Endodermal cell (in vitro differentiated cells): ENCODE measurements at regions not wholly inside any gene's neighbourhood (a gene's known extent, or its start where the extent isn't known, plus 50 kb on each side); places are given as distances from the start of the nearest gene placed in this dataset.
A peak's percentile ranks its signal among the peaks of the same experiment; 100 is the strongest.

Experiments
- DNase-seq: peaks from one replicate; pipeline ENCODE4 v3.0.0-alpha.2; 2017
- H3K27ac ChIP-seq: 2 replicates; pipeline ENCODE4 v1.5.1; 2013; ENCODE audit warnings: mild to moderate bottlenecking, low read depth, low read length, moderate library complexity
- H3K27me3 ChIP-seq: 2 replicates; pipeline ENCODE4 v1.6.1; 2013; ENCODE audit warnings: mild to moderate bottlenecking, low read length, moderate library complexity; ENCODE audit not compliant: insufficient read depth, control insufficient read depth, poor library complexity, severe bottlenecking
- H3K36me3 ChIP-seq: 2 replicates; pipeline ENCODE4 v1.7.0; 2013; ENCODE audit warnings: mild to moderate bottlenecking, low read length, moderate library complexity; ENCODE audit not compliant: control insufficient read depth, insufficient read depth
- H3K4me1 ChIP-seq: one replicate; pipeline ENCODE4 v1.7.0; 2013; ENCODE audit warnings: low read length; ENCODE audit not compliant: control insufficient read depth, insufficient read depth
- H3K4me3 ChIP-seq: 2 replicates; pipeline ENCODE4 v1.5.1; 2013; ENCODE audit warnings: mild to moderate bottlenecking, low read length, moderate library complexity
- H3K9ac ChIP-seq: 2 replicates; pipeline ENCODE4 v1.6.1; 2013; ENCODE audit warnings: mild to moderate bottlenecking, low read length, moderate library complexity; ENCODE audit not compliant: poor library complexity, severe bottlenecking; ENCODE audit errors: extremely low read depth
- H3K9me3 ChIP-seq: 2 replicates; pipeline ENCODE4 v1.6.1; 2013; ENCODE audit warnings: mild to moderate bottlenecking, low read length, moderate library complexity; ENCODE audit not compliant: control insufficient read depth
- H3K27ac Mint-ChIP-seq: 2 replicates; pipeline ENCODE4 v1.8.0; 2020; ENCODE audit warnings: mixed read lengths
- H3K27me3 Mint-ChIP-seq: 2 replicates; pipeline ENCODE4 v1.8.0; 2021; ENCODE audit warnings: mild to moderate bottlenecking, mixed read lengths; ENCODE audit not compliant: insufficient read depth
- H3K36me3 Mint-ChIP-seq: 2 replicates; pipeline ENCODE4 v1.8.0; 2020; ENCODE audit warnings: low read depth, mixed read lengths
- H3K4me1 Mint-ChIP-seq: 2 replicates; pipeline ENCODE4 v1.8.0; 2020; ENCODE audit warnings: mixed read lengths
- H3K4me3 Mint-ChIP-seq: 2 replicates; pipeline ENCODE4 v1.8.0; 2020; ENCODE audit warnings: mild to moderate bottlenecking, moderate library complexity, mixed read lengths
- H3K9me3 Mint-ChIP-seq: 2 replicates; pipeline ENCODE4 v1.8.0; 2020; ENCODE audit warnings: mild to moderate bottlenecking, mixed read lengths
- whole genome bisulfite sequencing, 2 experiments: methylation state at CpG; one replicate each; pipeline versions ENCODE4 v1.1.5 to v1.1.7; 2013; ENCODE audit warnings: missing lambda C conversion rate in 2 of 2, mixed read lengths in 1 of 2; ENCODE audit not compliant: insufficient coverage in 1 of 2, insufficient read length in 1 of 2; 5-methylcytosine and 5-hydroxymethylcytosine counted together
- TF ChIP-seq, protein P1 (sequence below): fragments of 200-600 bp; sonication (generic); conservative IDR thresholded peaks from 2 replicates; pipeline ENCODE4 v1.5.0; 2021; ENCODE audit warnings: antibody characterized with exemption, mild to moderate bottlenecking

DNA sequence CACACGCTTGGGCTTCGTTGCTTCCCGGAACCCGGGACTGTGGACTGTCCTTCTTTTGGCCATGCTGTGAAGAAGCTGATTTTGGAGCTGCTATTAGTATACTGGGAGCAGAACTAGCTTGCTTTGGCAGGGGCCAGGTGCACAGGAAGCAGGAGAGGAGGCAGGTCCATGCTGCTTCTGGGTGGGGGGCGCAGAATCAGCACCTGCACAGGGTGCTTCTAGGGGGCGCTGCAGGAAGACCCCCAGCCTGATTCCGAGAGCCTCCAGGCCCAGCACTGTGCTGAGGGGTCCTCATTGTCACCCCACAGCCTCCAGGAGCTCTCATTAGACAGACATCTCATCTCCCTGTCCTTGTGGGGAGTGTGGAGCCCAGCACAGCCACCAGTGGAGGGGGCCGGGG lies 252.6 kb upstream of the IRX4 start:
- Mint-ChIP-seq H3K27ac (no peak overlapping the region), H3K9me3 (no peaks in the 10 kb centered on the region), H3K4me3 (no peak overlapping the region), H3K27me3 (peaks cover 7% of the 10 kb centered on the region), H3K4me1 (peaks cover 8% of the 10 kb centered on the region), H3K36me3 (no peaks in the 10 kb centered on the region)
- Histone ChIP-seq H3K27me3 (no peaks in the 10 kb centered on the region), H3K9ac (no peak overlapping the region), H3K4me3 (no peak overlapping the region), H3K4me1 (no peaks in the 10 kb centered on the region), H3K27ac (no peak overlapping the region), H3K36me3 (no peaks in the 10 kb centered on the region), H3K9me3 (no peaks in the 10 kb centered on the region)
- 92 to 93% methylated on average over 7 to 8 of the region's 8 CpGs for WGBS, 2 experiments
- peak; percentile 47 for DNase-seq
- TF ChIP-seq, protein P1, sequence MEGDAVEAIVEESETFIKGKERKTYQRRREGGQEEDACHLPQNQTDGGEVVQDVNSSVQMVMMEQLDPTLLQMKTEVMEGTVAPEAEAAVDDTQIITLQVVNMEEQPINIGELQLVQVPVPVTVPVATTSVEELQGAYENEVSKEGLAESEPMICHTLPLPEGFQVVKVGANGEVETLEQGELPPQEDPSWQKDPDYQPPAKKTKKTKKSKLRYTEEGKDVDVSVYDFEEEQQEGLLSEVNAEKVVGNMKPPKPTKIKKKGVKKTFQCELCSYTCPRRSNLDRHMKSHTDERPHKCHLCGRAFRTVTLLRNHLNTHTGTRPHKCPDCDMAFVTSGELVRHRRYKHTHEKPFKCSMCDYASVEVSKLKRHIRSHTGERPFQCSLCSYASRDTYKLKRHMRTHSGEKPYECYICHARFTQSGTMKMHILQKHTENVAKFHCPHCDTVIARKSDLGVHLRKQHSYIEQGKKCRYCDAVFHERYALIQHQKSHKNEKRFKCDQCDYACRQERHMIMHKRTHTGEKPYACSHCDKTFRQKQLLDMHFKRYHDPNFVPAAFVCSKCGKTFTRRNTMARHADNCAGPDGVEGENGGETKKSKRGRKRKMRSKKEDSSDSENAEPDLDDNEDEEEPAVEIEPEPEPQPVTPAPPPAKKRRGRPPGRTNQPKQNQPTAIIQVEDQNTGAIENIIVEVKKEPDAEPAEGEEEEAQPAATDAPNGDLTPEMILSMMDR, result peak; percentile 23

DNA sequence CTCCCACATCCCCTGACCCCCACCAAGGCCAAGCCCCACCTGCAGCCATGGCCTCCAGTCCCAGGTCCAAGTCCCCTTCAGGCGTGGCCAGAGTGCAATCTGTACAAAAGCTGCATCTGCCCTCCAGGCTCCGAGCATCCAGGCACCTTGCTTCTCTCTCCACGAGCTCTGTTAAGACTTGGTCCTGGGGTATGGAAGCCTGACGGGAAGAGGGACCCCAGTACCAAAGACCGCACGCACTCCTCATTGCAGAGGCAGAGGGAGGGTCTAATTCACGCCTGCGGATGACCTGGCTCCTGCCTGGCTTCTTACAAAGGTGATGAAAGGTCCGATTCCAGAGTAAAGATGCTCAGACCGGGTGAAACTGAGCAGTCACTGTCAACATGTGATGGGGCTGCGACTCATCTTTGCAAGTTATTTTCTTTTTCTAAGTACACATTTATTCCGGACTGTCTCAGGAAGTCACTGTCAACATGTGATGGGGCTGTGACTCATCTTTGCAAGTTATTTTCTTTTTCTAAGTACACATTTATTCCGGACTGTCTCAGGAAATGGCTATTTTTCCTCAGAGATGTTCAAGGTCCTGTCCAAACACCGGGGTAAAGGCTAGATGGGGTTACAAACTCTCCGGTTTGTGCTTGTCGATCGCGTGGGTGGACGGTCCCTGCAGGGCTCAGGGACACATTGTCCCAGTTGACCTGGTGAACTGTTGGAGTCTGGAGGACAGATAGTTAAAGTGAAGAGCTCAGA lies 252.0 kb upstream of the IRX4 start:
- Mint-ChIP-seq H3K36me3 (no peaks in the 10 kb centered on the region), H3K27me3 (peaks cover 7% of the 10 kb centered on the region), H3K27ac (no peak overlapping the region), H3K4me3 (no peak overlapping the region), H3K4me1 (peaks cover 8% of the 10 kb centered on the region), H3K9me3 (no peaks in the 10 kb centered on the region)
- DNase-seq, result peak; percentile 24
- Histone ChIP-seq H3K9ac (no peak overlapping the region), H3K4me3 (no peak overlapping the region), H3K4me1 (no peaks in the 10 kb centered on the region), H3K9me3 (no peaks in the 10 kb centered on the region), H3K36me3 (no peaks in the 10 kb centered on the region), H3K27ac (no peak overlapping the region), H3K27me3 (no peaks in the 10 kb centered on the region)
- TF ChIP-seq, protein P1, result no peak
- 93 to 95% methylated on average over 14 to 19 of the region's 19 CpGs for WGBS, 2 experiments

GRCh38 chr5:2133936-2134335 lies 251.2 kb upstream of the IRX4 start:
- WGBS, 2 experiments, result 91 to 92% methylated on average over 4 to 6 of the region's 6 CpGs
- H3K9ac ChIP-seq, result no peak overlapping the region
- no peaks in the 10 kb centered on the region for H3K36me3 Mint-ChIP-seq
- H3K27ac Mint-ChIP-seq, result no peak overlapping the region
- peaks cover 8% of the 10 kb centered on the region for H3K4me1 Mint-ChIP-seq
- no peak overlapping the region for H3K4me3 ChIP-seq
- DNase-seq, result no peak
- no peaks in the 10 kb centered on the region for H3K4me1 ChIP-seq
- H3K27me3 Mint-ChIP-seq, result peaks cover 7% of the 10 kb centered on the region
- H3K27me3 ChIP-seq, result no peaks in the 10 kb centered on the region
- H3K27ac ChIP-seq, result no peak overlapping the region
- no peaks in the 10 kb centered on the region for H3K36me3 ChIP-seq
- TF ChIP-seq, protein P1, result no peak
- H3K4me3 Mint-ChIP-seq, result no peak overlapping the region
- H3K9me3 Mint-ChIP-seq, result no peaks in the 10 kb centered on the region
- H3K9me3 ChIP-seq, result no peaks in the 10 kb centered on the region
